Right lobe of liver (tissue), 4 donors: ENCODE measurements at regions not wholly inside any gene's neighbourhood (a gene's known extent, or its start where the extent isn't known, plus 50 kb on each side); places are given as distances from the start of the nearest gene placed in this dataset.

Experiments
- POLR2A ChIP-seq: fragments of 450-650 bp; IDR thresholded peaks from one replicate; pipeline ENCODE4 v1.6.1; 2017; ENCODE audit warnings: antibody characterized with exemption, mild to moderate bottlenecking
- TF ChIP-seq, protein P1 (sequence below), 4 donors: fragments of 200-600 bp in 3 of 4; fragments of 450-650 bp in 1 of 4; IDR thresholded peaks; one replicate each; pipeline versions ENCODE4 v1.5.1 to v1.8.0; 2016 to 2022; ENCODE audit warnings: antibody characterized with exemption in 4 of 4, mild to moderate bottlenecking in 2 of 4
- donor health status: DM: no; HTN: no; CAD: no.
- donor health status: DM: no; HTN: no; CAD: no.
- donor health status: DM: no; HTN: yes; CAD: no.

DNA sequence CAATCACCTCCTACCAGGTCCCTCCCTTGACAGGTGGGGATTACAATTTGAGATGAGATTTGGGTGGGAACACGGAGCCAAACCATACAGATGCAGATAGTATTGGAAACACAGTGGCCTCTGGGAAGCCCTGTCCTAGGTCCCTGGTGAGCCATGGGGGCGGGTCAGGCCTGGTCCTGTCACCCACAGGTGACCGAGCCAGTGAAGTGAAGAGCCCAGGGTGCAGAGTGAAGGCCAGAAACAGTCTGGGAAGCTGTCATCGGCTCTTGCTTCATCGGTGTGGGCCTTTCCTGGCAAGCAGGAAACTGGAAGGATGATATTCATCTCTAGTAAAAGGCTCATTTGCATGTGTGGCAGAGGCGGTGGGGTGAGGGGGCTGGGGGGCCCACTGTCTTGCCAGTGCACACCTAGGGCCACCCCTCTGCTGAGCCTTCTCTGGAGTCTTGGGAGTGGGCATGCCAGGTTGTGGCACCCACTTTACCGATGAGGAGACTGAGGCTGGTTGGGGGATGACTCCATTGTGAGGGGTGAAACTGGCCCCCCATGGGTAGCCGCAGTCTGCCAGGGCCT is 290.6 kb downstream of the NDUFA10 start:
- TF ChIP-seq, protein P1, sequence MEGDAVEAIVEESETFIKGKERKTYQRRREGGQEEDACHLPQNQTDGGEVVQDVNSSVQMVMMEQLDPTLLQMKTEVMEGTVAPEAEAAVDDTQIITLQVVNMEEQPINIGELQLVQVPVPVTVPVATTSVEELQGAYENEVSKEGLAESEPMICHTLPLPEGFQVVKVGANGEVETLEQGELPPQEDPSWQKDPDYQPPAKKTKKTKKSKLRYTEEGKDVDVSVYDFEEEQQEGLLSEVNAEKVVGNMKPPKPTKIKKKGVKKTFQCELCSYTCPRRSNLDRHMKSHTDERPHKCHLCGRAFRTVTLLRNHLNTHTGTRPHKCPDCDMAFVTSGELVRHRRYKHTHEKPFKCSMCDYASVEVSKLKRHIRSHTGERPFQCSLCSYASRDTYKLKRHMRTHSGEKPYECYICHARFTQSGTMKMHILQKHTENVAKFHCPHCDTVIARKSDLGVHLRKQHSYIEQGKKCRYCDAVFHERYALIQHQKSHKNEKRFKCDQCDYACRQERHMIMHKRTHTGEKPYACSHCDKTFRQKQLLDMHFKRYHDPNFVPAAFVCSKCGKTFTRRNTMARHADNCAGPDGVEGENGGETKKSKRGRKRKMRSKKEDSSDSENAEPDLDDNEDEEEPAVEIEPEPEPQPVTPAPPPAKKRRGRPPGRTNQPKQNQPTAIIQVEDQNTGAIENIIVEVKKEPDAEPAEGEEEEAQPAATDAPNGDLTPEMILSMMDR (IDR thresholded peaks at IDR 0.05): no peak
- no peak for TF ChIP-seq POLR2A
